ENCODE measurements at regions not wholly inside any gene's neighbourhood (a gene's known extent, or its start where the extent isn't known, plus 50 kb on each side); places are given as distances from the start of the nearest gene placed in this dataset.

GRCh38 chr6:22394691-22395090 is 97.9 kb upstream of the PRL start:
- no peak for DNase-seq (ENCODE audit: low read depth in 3 of 3, low spot score in 2 of 3)

GRCh38 chr6:22399693-22400092 is 102.9 kb upstream of the PRL start:
- no peak for DNase-seq (ENCODE audit: low read depth in 3 of 3, low spot score in 2 of 3)

GRCh38 chr6:22401206-22401605 is 104.4 kb upstream of the PRL start:
- no peak for DNase-seq (ENCODE audit: low read depth in 3 of 3, low spot score in 2 of 3)

- no peak for DNase-seq (ENCODE audit: low read depth in 3 of 3, low spot score in 2 of 3)
Observed at GRCh38 chr6:22401932-22402331, 105.1 kb upstream of the PRL start.

- no peak for DNase-seq (ENCODE audit: low read depth in 3 of 3, low spot score in 2 of 3)
Observed at GRCh38 chr6:22409486-22409885, 112.7 kb upstream of the PRL start.

GRCh38 chr6:22411376-22412105 is 114.7 kb upstream of the PRL start:
- DNase-seq (ENCODE audit: low read depth in 3 of 3, low spot score in 2 of 3): no peak

GRCh38 chr6:22412994-22413393 is 116.2 kb upstream of the PRL start:
- no peak for DNase-seq (ENCODE audit: low read depth in 3 of 3, low spot score in 2 of 3)

- DNase-seq (ENCODE audit: low read depth in 3 of 3, low spot score in 2 of 3): no peak
Observed at GRCh38 chr6:22413681-22414311, 117.0 kb upstream of the PRL start.

GRCh38 chr6:22418714-22419113 is 121.9 kb upstream of the PRL start:
- DNase-seq (ENCODE audit: low read depth in 3 of 3, low spot score in 2 of 3): no peak

GRCh38 chr6:22421198-22421597 is 124.4 kb upstream of the PRL start:
- DNase-seq (ENCODE audit: low read depth in 3 of 3, low spot score in 2 of 3): no peak

GRCh38 chr6:22424196-22424595 is 127.4 kb upstream of the PRL start:
- no peak for DNase-seq (ENCODE audit: low read depth in 3 of 3, low spot score in 2 of 3)

- peak in 1 of 3 donors; percentile 21 for DNase-seq (ENCODE audit: low read depth in 3 of 3, low spot score in 2 of 3)
Observed at GRCh38 chr6:22432060-22432459, 135.2 kb upstream of the PRL start.

- DNase-seq (ENCODE audit: low read depth in 3 of 3, low spot score in 2 of 3): no peak
Observed at GRCh38 chr6:22433745-22434144, 135.6 kb upstream of the HDGFL1 start.

GRCh38 chr6:22435151-22435550 is 134.2 kb upstream of the HDGFL1 start:
- DNase-seq (ENCODE audit: low read depth in 3 of 3, low spot score in 2 of 3): no peak

- DNase-seq (ENCODE audit: low read depth in 3 of 3, low spot score in 2 of 3): no peak
Observed at GRCh38 chr6:22436134-22436533, 133.2 kb upstream of the HDGFL1 start.

- no peak for DNase-seq (ENCODE audit: low read depth in 3 of 3, low spot score in 2 of 3)
Observed at GRCh38 chr6:22437665-22438064, 131.7 kb upstream of the HDGFL1 start.

- no peak for DNase-seq (ENCODE audit: low read depth in 3 of 3, low spot score in 2 of 3)
Observed at GRCh38 chr6:22442826-22443225, 126.5 kb upstream of the HDGFL1 start.

GRCh38 chr6:22444330-22444729 is 125.0 kb upstream of the HDGFL1 start:
- no peak for DNase-seq (ENCODE audit: low read depth in 3 of 3, low spot score in 2 of 3)

- no peak for DNase-seq (ENCODE audit: low read depth in 3 of 3, low spot score in 2 of 3)
Observed at GRCh38 chr6:22445946-22446345, 123.4 kb upstream of the HDGFL1 start.

GRCh38 chr6:22447249-22448196 is 121.8 kb upstream of the HDGFL1 start:
- DNase-seq (ENCODE audit: low read depth in 3 of 3, low spot score in 2 of 3): peak in 2 of 3 donors; percentile 29 to 33

- peak; percentile 34 to 55 (median 50) for DNase-seq (ENCODE audit: low read depth in 3 of 3, low spot score in 2 of 3)
Observed at GRCh38 chr6:22448291-22448711, 121.1 kb upstream of the HDGFL1 start.
